HK-2 (cell line): ENCODE measurements at regions not wholly inside any gene's neighbourhood (a gene's known extent, or its start where the extent isn't known, plus 50 kb on each side); places are given as distances from the start of the nearest gene placed in this dataset.
A peak's percentile ranks its signal among the peaks of the same experiment; 100 is the strongest.
"Not testable (repeated sequence)": the region's sequence is repeated elsewhere in the genome, so short reads cannot be mapped to it uniquely, and the experiment has no call there.

Experiments
- DNase-seq: peaks from one replicate; pipeline ENCODE4 v3.0.0-alpha.2; 2018; ENCODE audit not compliant: unreplicated experiment

DNA sequence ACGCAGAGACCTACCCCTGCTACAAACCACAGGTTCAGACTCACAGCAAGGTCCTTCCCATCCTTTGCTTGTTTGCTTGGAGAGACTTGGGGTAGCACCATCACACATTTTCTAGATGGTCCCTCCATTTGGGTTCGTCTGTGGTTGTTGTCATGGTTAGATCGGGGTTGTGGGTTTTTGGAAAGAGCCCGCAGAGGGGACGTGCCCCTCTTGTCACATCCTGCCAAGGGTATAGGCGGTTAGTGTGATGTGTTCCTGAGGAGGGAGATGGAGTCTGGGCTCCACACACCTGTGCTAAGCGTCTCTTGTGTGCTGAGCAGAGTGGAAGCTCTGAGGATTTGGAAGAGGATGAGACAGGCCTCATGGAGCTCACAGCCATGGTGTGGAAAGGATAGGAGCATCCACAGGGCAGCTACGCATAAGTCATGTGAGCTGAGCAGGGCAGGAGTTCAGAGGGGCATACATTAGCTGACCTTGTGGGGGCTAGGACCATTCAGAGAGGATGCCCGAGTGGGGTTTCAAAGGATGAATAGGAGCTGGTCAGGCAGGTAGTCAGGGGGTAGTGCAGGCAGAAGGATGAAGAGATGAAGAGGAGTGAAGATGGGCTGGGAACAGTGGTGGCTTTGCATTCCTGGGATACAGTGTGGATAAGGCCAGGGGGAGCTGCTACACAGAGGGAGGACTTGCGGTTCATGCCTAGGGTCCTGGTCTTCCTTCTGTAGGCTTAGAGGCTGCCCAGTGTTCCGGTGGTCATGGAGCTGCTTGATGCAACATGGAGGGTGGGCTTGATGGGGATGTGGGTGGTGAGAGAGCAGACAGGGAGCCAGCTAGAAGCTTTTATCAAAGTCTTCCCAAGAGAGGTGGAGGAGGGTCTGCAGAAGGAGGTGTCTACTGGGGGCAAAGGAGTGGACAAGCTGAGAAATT, 62.9 kb downstream of the ACKR3 start:
- no peak for DNase-seq

- DNase-seq, result no peak
Observed at GRCh38 chr2:236633219-236633570, 63.6 kb downstream of the ACKR3 start.

DNA sequence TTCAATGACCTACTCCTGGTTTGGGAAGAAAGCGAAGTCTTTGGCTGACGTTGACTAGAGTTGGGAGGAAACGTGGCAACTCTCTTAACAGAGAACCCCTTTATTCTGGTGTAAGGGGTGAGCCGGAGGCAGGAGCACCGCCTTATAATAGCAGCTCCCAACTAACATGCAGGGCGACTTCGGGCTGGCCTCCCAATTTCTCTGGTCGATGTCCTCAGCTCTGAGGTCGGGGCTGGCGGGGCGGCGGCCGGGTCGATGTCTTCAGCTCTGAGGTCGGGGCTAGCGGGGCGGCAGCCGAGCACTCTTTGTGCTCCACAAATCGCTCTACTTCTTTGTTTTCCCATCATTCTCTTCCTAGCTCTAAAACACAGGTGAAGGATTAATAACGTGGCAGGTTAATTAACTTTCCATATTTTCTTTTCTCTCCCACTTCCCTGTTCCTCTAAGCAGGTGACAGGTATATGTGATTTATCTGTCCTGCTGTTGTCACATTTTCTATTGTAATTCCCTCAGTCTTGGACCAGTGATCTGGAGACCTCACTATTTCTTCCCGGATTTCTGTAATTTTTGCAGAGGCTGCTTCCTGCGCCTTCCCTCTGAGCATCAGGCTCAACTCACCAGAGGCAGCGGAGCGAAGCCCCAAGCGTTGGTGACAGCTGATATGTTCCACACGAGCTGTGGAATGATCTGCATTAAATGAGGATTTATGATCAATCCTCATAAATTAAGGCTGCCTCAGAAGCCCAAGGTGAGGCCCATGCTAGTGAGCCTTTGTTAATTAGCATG, 64.3 kb downstream of the ACKR3 start:
- no peak for DNase-seq

DNA sequence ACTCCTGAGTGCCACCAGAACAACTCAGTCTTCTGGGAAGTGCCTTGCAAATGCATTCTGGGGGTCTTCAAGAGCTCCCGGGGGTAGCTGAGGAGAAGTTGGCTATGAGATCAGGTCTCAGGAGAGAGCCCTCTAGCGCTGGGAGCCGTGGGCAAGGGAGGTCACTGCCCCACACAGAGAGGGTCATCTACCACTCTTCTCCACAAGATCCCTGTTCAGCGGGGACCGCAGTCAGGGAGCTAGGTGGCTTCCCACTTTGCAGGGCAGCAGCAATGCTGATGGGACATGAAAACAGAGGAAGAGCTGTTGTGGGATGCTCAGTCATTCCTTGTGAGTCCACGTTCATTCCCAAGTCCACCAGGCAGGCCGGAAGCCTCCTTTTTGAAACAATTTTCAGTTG, 66.6 kb downstream of the ACKR3 start:
- no peak for DNase-seq

DNA sequence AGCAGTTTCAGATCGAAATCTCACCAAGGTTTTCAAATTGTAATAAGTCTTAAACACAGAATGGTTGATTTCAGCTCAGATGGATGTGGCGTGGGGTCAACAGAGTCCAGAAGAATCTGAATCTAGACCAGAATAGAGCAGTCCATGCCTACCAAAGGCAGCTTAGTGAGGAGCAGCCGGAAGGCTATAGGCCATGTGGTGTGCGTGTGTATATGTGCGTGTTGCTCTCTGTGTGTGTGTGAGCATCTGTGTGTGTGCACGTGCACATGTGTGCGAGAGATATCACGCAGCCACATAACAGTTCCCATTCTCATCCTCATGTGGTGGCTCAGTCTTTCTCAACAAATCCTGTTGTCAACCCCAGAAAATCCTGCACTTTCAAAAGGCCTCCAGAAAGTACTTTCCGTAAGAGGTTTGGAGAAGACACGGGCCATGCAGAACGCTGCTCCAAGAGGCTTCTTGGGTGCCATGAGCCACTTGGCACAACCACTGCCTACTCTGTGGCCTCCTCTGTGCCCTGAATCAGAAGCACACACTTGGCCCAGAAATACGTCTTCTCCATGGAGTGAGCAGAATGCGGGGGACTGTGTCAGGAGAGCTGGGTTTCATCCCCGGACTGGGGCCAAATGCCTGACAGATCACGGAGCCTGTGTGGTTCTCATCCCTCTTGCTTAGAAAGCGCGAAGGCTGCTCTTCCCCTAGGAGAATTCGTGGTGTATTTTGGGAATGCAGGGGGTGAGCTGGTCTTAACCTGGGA, 67.3 kb downstream of the ACKR3 start:
- no peak for DNase-seq

- no peak for DNase-seq
Observed at GRCh38 chr2:236637686-236638569, 68.3 kb downstream of the ACKR3 start.

GRCh38 chr2:236638707-236639106, 69.1 kb downstream of the ACKR3 start:
- DNase-seq, result no peak

DNA sequence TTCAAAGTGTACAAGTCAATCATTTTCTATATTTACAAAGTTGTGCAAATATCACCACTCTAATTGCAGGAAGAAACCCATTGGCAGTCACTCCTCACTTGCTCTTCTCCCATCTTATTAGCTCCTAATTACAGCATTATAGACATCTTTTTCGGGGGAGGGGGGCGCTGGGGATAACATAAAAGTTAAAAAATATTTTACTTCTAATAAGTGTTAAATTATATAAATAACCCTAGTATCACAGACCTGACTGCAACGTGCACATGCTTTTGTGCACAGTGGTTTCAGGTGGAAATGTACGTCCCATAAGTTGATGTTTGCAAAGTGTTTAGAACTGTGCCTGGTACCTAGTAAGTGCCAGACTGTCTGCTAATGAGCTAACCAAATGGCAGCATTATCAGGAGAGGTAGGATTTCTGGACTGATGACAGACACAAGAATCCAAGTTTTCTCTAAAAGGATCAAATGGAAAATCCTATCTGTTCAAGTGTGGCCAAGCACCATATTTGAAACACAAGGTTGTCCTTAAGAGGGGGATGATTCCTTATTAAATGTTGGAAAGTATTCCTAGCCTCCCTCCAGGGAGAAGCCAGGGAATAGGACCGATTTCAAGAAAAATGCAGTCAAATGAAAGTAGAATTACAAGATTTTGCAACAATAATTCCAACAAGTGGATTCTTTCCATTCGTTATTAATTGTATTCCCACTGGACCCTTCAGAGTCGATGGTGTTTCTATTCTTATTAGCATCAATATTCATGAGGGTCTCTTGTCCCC, 70.0 kb downstream of the ACKR3 start:
- no peak for DNase-seq

DNA sequence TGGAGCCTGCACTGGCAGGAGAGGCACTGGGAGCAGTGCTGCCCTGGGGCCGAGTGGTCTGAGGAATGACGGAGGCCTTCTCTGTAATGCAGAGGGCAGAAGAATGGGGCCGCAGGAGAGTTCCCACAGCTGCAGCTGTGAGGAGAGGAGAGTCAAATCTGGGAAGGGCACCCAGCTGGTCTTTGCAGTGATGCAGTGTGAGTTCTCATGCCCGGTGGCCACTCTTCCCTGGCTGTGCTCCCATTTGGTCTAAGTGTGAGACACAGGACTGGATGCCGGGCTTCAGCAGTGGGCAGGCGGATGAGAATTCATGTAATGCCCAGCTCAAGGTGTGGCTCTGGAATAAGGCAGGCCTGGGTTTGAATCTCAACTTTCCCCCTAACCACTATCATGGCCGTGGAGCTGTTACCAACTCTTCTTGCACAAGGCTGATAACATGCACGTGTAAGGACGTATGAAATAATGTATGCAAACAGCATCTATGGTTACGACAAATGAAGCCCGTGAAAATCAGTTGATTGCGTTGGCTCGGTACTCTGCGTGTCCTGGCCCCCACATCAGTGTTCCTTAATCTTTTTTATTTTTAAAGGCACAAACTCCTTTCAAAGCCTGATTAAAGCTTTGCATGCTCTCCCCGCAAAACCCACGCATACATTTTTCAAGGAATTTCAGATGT, 71.6 kb downstream of the ACKR3 start:
- no peak for DNase-seq

DNA sequence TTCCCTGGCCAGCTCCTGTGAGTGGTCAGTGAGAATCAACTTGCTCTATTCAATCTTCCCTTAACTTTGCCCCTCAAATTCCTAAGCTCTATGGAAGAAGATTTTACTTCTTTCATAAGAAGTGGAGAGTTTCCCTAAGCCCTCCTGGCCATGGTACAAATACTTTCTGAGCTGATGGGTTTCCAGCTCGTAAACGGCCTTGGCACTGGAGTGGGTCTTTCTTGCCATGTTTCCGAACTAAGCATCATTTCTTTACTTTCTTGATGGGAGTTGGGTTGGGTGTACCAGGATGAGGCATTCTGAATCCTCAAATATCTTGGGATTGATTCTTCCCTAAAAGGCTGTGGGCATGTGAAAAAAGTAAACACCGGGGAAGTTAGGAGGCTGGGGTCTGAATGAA, 72.5 kb downstream of the ACKR3 start:
- DNase-seq, result no peak

- DNase-seq, result peak; percentile 61
Observed at GRCh38 chr2:236642584-236643291, 73.1 kb downstream of the ACKR3 start.

DNA sequence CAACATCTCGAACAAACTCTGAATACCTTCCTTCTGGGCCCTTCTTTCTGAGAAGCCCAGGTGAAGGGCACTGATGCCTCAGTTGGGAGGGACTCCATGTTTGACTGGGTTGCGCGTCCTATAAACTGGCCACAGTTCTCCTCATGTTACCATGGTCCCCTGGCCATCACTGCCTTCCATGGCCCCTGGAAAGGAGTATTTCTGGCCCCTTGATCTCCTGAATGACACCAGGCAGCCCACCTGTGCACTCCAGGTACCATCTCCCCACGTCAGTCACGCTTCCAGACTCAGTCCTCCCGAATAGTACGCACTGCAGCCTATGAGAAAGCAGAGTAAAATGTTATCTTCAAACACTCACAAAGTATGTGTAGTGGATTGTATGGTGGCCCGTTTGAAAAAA, 73.9 kb downstream of the ACKR3 start:
- DNase-seq, result no peak

DNA sequence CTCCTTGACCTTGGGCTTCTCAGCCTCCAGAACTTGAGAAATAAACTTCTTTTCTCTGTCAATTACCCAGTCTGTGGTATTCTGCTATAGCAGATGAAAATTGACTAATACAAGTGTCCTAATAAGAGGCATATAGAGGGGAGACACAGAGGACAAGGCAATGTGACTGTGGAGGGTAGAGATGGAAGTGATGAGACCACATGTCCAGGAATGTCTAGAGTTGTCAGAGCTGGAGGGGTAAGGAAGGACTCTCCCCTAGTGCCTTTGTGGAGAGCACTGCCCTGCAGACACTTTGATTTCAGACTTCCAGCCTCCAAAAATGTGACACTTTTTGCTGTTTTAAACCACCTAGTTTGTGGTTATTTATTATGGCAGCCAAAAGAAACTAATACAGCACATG, 74.4 kb downstream of the ACKR3 start:
- no peak for DNase-seq

DNA sequence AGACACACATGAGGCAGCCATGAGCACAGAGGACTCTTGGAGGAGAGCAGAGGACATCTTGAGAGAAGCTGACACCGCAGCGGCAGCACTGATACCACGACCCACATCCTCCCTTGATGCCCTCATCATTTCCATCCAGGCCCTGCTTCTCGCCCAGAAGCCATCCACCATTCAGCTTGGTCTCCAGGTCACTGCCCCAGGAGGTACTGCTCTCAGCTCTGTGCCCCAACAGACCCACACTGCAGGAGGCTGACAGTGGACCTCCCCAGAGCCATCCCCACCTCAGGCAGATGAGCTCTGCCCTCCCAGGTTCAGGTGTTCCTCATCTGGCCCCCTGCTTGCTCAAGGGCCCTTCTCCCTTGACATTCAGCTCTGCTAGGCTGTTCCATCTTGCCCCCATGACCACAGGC, 74.9 kb downstream of the ACKR3 start:
- no peak for DNase-seq

- DNase-seq, result not testable (repeated sequence)
Observed at GRCh38 chr2:236645141-236645540, 75.5 kb downstream of the ACKR3 start.

DNA sequence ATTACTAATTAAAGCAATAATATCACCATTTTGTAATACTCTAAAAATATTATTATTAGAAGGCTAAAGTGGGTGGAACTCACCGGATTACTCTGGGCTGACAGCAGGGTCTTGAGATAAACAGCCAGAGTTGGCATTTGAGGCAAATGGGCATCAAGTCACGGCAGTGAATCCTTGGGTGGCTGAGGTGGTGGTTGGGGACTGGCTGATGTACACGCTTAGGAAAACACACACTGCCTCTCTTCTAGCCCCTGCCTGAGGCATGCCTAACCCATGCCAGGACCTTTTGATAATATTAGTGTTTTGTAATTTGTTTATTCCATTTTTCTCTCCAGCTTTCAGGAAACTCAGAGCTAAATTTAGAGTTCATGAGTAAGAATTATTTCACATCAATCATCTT, 76.8 kb downstream of the ACKR3 start:
- DNase-seq, result no peak

DNA sequence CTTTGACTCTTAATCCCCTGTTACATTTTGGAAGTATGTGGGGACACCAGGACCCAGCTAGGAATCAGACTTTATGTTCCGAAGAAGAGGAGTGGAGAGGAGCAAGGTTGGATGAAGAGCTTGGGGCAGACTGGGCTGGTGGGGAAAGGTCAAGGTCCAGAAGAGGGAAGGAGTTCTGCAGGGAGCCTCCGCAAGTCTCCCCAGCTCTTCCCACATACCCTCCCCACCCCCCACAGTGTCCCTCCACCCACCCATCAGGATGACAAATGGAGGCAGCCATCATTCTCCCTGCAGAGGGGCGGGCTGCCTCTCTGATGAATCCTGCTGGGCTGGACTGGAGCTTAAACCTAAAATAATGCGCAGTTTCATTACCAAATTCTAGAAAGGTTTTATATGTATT, 77.2 kb downstream of the ACKR3 start:
- DNase-seq, result no peak

GRCh38 chr2:236647621-236648020, 78.0 kb downstream of the ACKR3 start:
- DNase-seq, result no peak

- DNase-seq, result no peak
Observed at GRCh38 chr2:236653863-236654262, 84.2 kb downstream of the ACKR3 start.
